ENCODE measurements at regions not wholly inside any gene's neighbourhood (a gene's known extent, or its start where the extent isn't known, plus 50 kb on each side); places are given as distances from the start of the nearest gene placed in this dataset.

GRCh38 chr1:41998250-41998649 is 79.5 kb upstream of the HIVEP3 start:
- Histone ChIP-seq H3K4me1 (no peaks in the 10 kb centered on the region), H3K27me3 (no peaks in the 10 kb centered on the region), H3K27ac (no peak overlapping the region), H3K9me3 (no peaks in the 10 kb centered on the region), H3K4me3 (no peak overlapping the region), H3K36me3 (no peaks in the 10 kb centered on the region)
- TF ChIP-seq CTCF (IDR thresholded peaks at IDR 0.05), result no peak
- TF ChIP-seq POLR2AphosphoS5 (IDR thresholded peaks at IDR 0.05), result no peak
- no peak for TF ChIP-seq EP300 (IDR thresholded peaks at IDR 0.05)
- no peak for TF ChIP-seq POLR2A (IDR thresholded peaks at IDR 0.05)
- no peak for DNase-seq (ENCODE audit: low spot score in 2 of 2)

- H3K4me3 ChIP-seq, result no peak overlapping the region
- H3K4me1 ChIP-seq, result no peaks in the 10 kb centered on the region
- no peak for DNase-seq (ENCODE audit: low spot score in 2 of 2)
- TF ChIP-seq CTCF (IDR thresholded peaks at IDR 0.05), result no peak
- TF ChIP-seq POLR2A (IDR thresholded peaks at IDR 0.05), result no peak
- TF ChIP-seq EP300 (IDR thresholded peaks at IDR 0.05), result no peak
- TF ChIP-seq POLR2AphosphoS5 (IDR thresholded peaks at IDR 0.05), result no peak
- no peaks in the 10 kb centered on the region for H3K9me3 ChIP-seq
- no peak overlapping the region for H3K27ac ChIP-seq
- H3K27me3 ChIP-seq, result no peaks in the 10 kb centered on the region
- H3K36me3 ChIP-seq, result no peaks in the 10 kb centered on the region
- WGBS, result 76% methylated on average over 5 of the region's 5 CpGs
These were observed 78.4 kb upstream of the HIVEP3 start for GRCh38 chr1:41997153-41997552.

GRCh38 chr1:41995441-41996130 is 76.9 kb upstream of the HIVEP3 start:
- H3K36me3 ChIP-seq, result no peaks in the 10 kb centered on the region
- H3K4me1 ChIP-seq, result no peaks in the 10 kb centered on the region
- H3K27me3 ChIP-seq, result no peaks in the 10 kb centered on the region
- H3K9me3 ChIP-seq, result no peaks in the 10 kb centered on the region
- DNase-seq (ENCODE audit: low spot score in 2 of 2), result no peak
- H3K27ac ChIP-seq, result no peak overlapping the region
- TF ChIP-seq CTCF (IDR thresholded peaks at IDR 0.05) (no peak), POLR2A (IDR thresholded peaks at IDR 0.05) (no peak), EP300 (IDR thresholded peaks at IDR 0.05) (no peak)
- H3K4me3 ChIP-seq, result no peak overlapping the region
- WGBS, result 55% methylated on average over 1 of the region's 1 CpG

- no peaks in the 10 kb centered on the region for H3K36me3 ChIP-seq
- 90% methylated on average over 5 of the region's 5 CpGs for WGBS
- H3K4me1 ChIP-seq, result no peaks in the 10 kb centered on the region
- no peak overlapping the region for H3K4me3 ChIP-seq
- H3K27me3 ChIP-seq, result no peaks in the 10 kb centered on the region
- no peak for DNase-seq (ENCODE audit: low spot score in 2 of 2)
- TF ChIP-seq POLR2AphosphoS5 (IDR thresholded peaks at IDR 0.05) (no peak), EP300 (IDR thresholded peaks at IDR 0.05) (no peak), POLR2A (IDR thresholded peaks at IDR 0.05) (no peak), CTCF (IDR thresholded peaks at IDR 0.05) (no peak)
- H3K27ac ChIP-seq, result no peak overlapping the region
- H3K9me3 ChIP-seq, result no peaks in the 10 kb centered on the region
These were observed 75.6 kb upstream of the HIVEP3 start for GRCh38 chr1:41994195-41994894.

- Histone ChIP-seq H3K4me1 (no peaks in the 10 kb centered on the region), H3K27ac (no peak overlapping the region), H3K4me3 (no peak overlapping the region), H3K9me3 (no peaks in the 10 kb centered on the region), H3K27me3 (no peaks in the 10 kb centered on the region), H3K36me3 (no peaks in the 10 kb centered on the region)
- no peak for TF ChIP-seq EP300 (IDR thresholded peaks at IDR 0.05)
- DNase-seq (ENCODE audit: low spot score in 2 of 2), result no peak
- WGBS, result 79% methylated on average over 3 of the region's 3 CpGs
These were observed 64.7 kb upstream of the HIVEP3 start for GRCh38 chr1:41983451-41983850.
